ENCODE measurements at regions not wholly inside any gene's neighbourhood (a gene's known extent, or its start where the extent isn't known, plus 50 kb on each side); places are given as distances from the start of the nearest gene placed in this dataset.

- TF ChIP-seq CTCF (IDR thresholded peaks at IDR 0.05) (no peak), POLR2A (IDR thresholded peaks at IDR 0.05) (no peak)
Observed at GRCh38 chr22:22090650-22091399, 108.2 kb upstream of the TOP3B start.
